K562 (cell line): ENCODE measurements at regions not wholly inside any gene's neighbourhood (a gene's known extent, or its start where the extent isn't known, plus 50 kb on each side); places are given as distances from the start of the nearest gene placed in this dataset.

Experiments
- CREB1 ChIP-seq, 2 experiments: sonication (generic) in 1 of 2; formaldehyde crosslinking in 1 of 2; IDR thresholded peaks; 2 replicates each; pipeline versions ENCODE4 v1.6.1 to v1.8.0; 2012 to 2022; ENCODE audit warnings: inconsistent platforms in 1 of 2, mild to moderate bottlenecking in 1 of 2, missing genetic modification reagents in 1 of 2, moderate library complexity in 1 of 2
- HNRNPH1 ChIP-seq: fragments of 200-400 bp; formaldehyde crosslinking; optimal IDR thresholded peaks from 2 replicates; pipeline ENCODE3; 2017; ENCODE audit warnings: low read depth, mild to moderate bottlenecking, low read length, moderate library complexity
- MCM3 ChIP-seq: fragments of 450-650 bp; IDR thresholded peaks from 2 replicates; pipeline ENCODE4 v1.6.1; 2016
- RBFOX2 ChIP-seq: fragments of 200-400 bp; formaldehyde crosslinking; IDR thresholded peaks from 2 replicates; pipeline ENCODE4 v1.6.1; 2017; ENCODE audit warnings: low read depth, mild to moderate bottlenecking, low read length, moderate library complexity
- SNRNP70 ChIP-seq: fragments of 200-400 bp; formaldehyde crosslinking; optimal IDR thresholded peaks from 2 replicates; pipeline ENCODE3; 2017; ENCODE audit warnings: low read depth, low read length
- SUPT5H ChIP-seq: fragments of 450-650 bp; IDR thresholded peaks from 2 replicates; pipeline ENCODE4 v1.6.1; 2016
- USF2 ChIP-seq: sonication (generic); formaldehyde crosslinking; IDR thresholded peaks from 2 replicates; pipeline ENCODE4 v1.5.0; 2020; ENCODE audit warnings: missing genetic modification reagents
- ZNF512 ChIP-seq: IDR thresholded peaks from 2 replicates; pipeline ENCODE4 v1.6.1; 2016; ENCODE audit warnings: missing genetic modification characterization, missing compliant biosample characterization
- ZNF551 ChIP-seq: fragments of 250-450 bp; sonication (Bioruptor Pico); IDR thresholded peaks from 2 replicates; pipeline ENCODE4 v1.5.0; 2021; ENCODE audit warnings: mild to moderate bottlenecking, moderate library complexity
- TF ChIP-seq, protein P1 (sequence below): fragments of 200-600 bp; sonication (generic); IDR thresholded peaks from one replicate; pipeline ENCODE4 v1.6.1; 2012; ENCODE audit warnings: mild to moderate bottlenecking, low read depth, low read length, inconsistent platforms
- TF ChIP-seq, protein P2 (sequence below): fragments of 250-450 bp; sonication (Bioruptor Pico); IDR thresholded peaks from 2 replicates; pipeline ENCODE4 v1.9.0; 2021; ENCODE audit warnings: mild to moderate bottlenecking, inconsistent platforms

- TF ChIP-seq, protein P1, sequence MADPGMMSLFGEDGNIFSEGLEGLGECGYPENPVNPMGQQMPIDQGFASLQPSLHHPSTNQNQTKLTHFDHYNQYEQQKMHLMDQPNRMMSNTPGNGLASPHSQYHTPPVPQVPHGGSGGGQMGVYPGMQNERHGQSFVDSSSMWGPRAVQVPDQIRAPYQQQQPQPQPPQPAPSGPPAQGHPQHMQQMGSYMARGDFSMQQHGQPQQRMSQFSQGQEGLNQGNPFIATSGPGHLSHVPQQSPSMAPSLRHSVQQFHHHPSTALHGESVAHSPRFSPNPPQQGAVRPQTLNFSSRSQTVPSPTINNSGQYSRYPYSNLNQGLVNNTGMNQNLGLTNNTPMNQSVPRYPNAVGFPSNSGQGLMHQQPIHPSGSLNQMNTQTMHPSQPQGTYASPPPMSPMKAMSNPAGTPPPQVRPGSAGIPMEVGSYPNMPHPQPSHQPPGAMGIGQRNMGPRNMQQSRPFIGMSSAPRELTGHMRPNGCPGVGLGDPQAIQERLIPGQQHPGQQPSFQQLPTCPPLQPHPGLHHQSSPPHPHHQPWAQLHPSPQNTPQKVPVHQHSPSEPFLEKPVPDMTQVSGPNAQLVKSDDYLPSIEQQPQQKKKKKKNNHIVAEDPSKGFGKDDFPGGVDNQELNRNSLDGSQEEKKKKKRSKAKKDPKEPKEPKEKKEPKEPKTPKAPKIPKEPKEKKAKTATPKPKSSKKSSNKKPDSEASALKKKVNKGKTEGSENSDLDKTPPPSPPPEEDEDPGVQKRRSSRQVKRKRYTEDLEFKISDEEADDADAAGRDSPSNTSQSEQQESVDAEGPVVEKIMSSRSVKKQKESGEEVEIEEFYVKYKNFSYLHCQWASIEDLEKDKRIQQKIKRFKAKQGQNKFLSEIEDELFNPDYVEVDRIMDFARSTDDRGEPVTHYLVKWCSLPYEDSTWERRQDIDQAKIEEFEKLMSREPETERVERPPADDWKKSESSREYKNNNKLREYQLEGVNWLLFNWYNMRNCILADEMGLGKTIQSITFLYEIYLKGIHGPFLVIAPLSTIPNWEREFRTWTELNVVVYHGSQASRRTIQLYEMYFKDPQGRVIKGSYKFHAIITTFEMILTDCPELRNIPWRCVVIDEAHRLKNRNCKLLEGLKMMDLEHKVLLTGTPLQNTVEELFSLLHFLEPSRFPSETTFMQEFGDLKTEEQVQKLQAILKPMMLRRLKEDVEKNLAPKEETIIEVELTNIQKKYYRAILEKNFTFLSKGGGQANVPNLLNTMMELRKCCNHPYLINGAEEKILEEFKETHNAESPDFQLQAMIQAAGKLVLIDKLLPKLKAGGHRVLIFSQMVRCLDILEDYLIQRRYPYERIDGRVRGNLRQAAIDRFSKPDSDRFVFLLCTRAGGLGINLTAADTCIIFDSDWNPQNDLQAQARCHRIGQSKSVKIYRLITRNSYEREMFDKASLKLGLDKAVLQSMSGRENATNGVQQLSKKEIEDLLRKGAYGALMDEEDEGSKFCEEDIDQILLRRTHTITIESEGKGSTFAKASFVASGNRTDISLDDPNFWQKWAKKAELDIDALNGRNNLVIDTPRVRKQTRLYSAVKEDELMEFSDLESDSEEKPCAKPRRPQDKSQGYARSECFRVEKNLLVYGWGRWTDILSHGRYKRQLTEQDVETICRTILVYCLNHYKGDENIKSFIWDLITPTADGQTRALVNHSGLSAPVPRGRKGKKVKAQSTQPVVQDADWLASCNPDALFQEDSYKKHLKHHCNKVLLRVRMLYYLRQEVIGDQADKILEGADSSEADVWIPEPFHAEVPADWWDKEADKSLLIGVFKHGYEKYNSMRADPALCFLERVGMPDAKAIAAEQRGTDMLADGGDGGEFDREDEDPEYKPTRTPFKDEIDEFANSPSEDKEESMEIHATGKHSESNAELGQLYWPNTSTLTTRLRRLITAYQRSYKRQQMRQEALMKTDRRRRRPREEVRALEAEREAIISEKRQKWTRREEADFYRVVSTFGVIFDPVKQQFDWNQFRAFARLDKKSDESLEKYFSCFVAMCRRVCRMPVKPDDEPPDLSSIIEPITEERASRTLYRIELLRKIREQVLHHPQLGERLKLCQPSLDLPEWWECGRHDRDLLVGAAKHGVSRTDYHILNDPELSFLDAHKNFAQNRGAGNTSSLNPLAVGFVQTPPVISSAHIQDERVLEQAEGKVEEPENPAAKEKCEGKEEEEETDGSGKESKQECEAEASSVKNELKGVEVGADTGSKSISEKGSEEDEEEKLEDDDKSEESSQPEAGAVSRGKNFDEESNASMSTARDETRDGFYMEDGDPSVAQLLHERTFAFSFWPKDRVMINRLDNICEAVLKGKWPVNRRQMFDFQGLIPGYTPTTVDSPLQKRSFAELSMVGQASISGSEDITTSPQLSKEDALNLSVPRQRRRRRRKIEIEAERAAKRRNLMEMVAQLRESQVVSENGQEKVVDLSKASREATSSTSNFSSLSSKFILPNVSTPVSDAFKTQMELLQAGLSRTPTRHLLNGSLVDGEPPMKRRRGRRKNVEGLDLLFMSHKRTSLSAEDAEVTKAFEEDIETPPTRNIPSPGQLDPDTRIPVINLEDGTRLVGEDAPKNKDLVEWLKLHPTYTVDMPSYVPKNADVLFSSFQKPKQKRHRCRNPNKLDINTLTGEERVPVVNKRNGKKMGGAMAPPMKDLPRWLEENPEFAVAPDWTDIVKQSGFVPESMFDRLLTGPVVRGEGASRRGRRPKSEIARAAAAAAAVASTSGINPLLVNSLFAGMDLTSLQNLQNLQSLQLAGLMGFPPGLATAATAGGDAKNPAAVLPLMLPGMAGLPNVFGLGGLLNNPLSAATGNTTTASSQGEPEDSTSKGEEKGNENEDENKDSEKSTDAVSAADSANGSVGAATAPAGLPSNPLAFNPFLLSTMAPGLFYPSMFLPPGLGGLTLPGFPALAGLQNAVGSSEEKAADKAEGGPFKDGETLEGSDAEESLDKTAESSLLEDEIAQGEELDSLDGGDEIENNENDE, result no peak
- TF ChIP-seq HNRNPH1 (no peak), MCM3 (no peak), SUPT5H (no peak), SNRNP70 (no peak), CREB1 (IDR thresholded peaks at IDR 0.05) (no peak), CREB1 (CRISPR knock-in tag; IDR thresholded peaks at IDR 0.05) (no peak), USF2 (CRISPR knock-in tag) (no peak), ZNF551 (CRISPR knock-in tag) (no peak), RBFOX2 (no peak), ZNF512 (no peak)
- TF ChIP-seq, protein P2, sequence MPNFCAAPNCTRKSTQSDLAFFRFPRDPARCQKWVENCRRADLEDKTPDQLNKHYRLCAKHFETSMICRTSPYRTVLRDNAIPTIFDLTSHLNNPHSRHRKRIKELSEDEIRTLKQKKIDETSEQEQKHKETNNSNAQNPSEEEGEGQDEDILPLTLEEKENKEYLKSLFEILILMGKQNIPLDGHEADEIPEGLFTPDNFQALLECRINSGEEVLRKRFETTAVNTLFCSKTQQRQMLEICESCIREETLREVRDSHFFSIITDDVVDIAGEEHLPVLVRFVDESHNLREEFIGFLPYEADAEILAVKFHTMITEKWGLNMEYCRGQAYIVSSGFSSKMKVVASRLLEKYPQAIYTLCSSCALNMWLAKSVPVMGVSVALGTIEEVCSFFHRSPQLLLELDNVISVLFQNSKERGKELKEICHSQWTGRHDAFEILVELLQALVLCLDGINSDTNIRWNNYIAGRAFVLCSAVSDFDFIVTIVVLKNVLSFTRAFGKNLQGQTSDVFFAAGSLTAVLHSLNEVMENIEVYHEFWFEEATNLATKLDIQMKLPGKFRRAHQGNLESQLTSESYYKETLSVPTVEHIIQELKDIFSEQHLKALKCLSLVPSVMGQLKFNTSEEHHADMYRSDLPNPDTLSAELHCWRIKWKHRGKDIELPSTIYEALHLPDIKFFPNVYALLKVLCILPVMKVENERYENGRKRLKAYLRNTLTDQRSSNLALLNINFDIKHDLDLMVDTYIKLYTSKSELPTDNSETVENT, result no peak
Measured at GRCh38 chr3:17806876-17807275, 64.4 kb upstream of the TBC1D5 start (continued).
